ENCODE measurements at regions not wholly inside any gene's neighbourhood (a gene's known extent, or its start where the extent isn't known, plus 50 kb on each side); places are given as distances from the start of the nearest gene placed in this dataset.

GRCh38 chr13:111573801-111574200 is 253.4 kb downstream of the TEX29 start:
- Histone ChIP-seq H3K4me3 (no peak overlapping the region), H3K4me1 (no peaks in the 10 kb centered on the region), H3K36me3 (no peaks in the 10 kb centered on the region), H3K27me3 (no peaks in the 10 kb centered on the region), H3K9me3 (peaks cover 5 to 16% of the 10 kb centered on the region in 2 donors), H3K27ac (no peak overlapping the region)
- TF ChIP-seq CTCF (IDR thresholded peaks at IDR 0.05) = no peak
- no peak for DNase-seq (ENCODE audit: low spot score)

GRCh38 chr13:111575276-111575675 is 254.8 kb downstream of the TEX29 start:
- H3K27ac ChIP-seq = no peak overlapping the region
- no peaks in the 10 kb centered on the region for H3K36me3 ChIP-seq
- DNase-seq (ENCODE audit: low spot score) = no peak
- no peak for TF ChIP-seq CTCF (IDR thresholded peaks at IDR 0.05)
- no peaks in the 10 kb centered on the region for H3K4me1 ChIP-seq
- peaks cover 5 to 19% of the 10 kb centered on the region in 2 donors for H3K9me3 ChIP-seq
- H3K27me3 ChIP-seq = no peaks in the 10 kb centered on the region
- no peak overlapping the region for H3K4me3 ChIP-seq

GRCh38 chr13:111575719-111576118 is 255.3 kb downstream of the TEX29 start:
- DNase-seq (ENCODE audit: low spot score) = no peak
- Histone ChIP-seq H3K9me3 (peaks cover 5 to 19% of the 10 kb centered on the region in 2 donors), H3K4me1 (no peaks in the 10 kb centered on the region), H3K27ac (no peak overlapping the region), H3K4me3 (no peak overlapping the region), H3K36me3 (no peaks in the 10 kb centered on the region), H3K27me3 (no peaks in the 10 kb centered on the region)
- no peak for TF ChIP-seq CTCF (IDR thresholded peaks at IDR 0.05)

GRCh38 chr13:111577208-111577828 is 256.9 kb downstream of the TEX29 start:
- H3K27me3 ChIP-seq = no peaks in the 10 kb centered on the region
- DNase-seq (ENCODE audit: low spot score) = no peak
- H3K4me1 ChIP-seq = no peaks in the 10 kb centered on the region
- H3K36me3 ChIP-seq = no peaks in the 10 kb centered on the region
- no peak overlapping the region for H3K4me3 ChIP-seq
- TF ChIP-seq CTCF (IDR thresholded peaks at IDR 0.05) = no peak
- H3K9me3 ChIP-seq = peaks cover 5 to 19% of the 10 kb centered on the region in 2 donors
- no peak overlapping the region for H3K27ac ChIP-seq

- DNase-seq (ENCODE audit: low spot score) = no peak
- no peak overlapping the region for H3K27ac ChIP-seq
- H3K9me3 ChIP-seq = peaks cover 5 to 19% of the 10 kb centered on the region in 2 donors
- H3K4me3 ChIP-seq = no peak overlapping the region
- H3K27me3 ChIP-seq = no peaks in the 10 kb centered on the region
- no peaks in the 10 kb centered on the region for H3K36me3 ChIP-seq
- no peaks in the 10 kb centered on the region for H3K4me1 ChIP-seq
- TF ChIP-seq CTCF (IDR thresholded peaks at IDR 0.05) = no peak
These were observed 257.6 kb downstream of the TEX29 start for GRCh38 chr13:111577956-111578605.
